HG03571 (cell line): ENCODE measurements at regions not wholly inside any gene's neighbourhood (a gene's known extent, or its start where the extent isn't known, plus 50 kb on each side); places are given as distances from the start of the nearest gene placed in this dataset.
A peak's percentile ranks its signal among the peaks of the same experiment; 100 is the strongest.

ENCODE experiments used
- ATAC-seq: cut with Tn5 transposase; IDR thresholded peaks from one replicate; pipeline ENCODE4 v1.9.1; 2021; ENCODE audit not compliant: unreplicated experiment

- no peak for ATAC-seq
Measured at GRCh38 chr13:73970421-73971055, 163.7 kb downstream of the KLF12 start.

- peak; percentile 99 for ATAC-seq
Measured at GRCh38 chr13:73967397-73968165, 166.6 kb downstream of the KLF12 start.

- ATAC-seq = no peak
Measured at GRCh38 chr13:73966331-73966730, 167.9 kb downstream of the KLF12 start.

GRCh38 chr13:73962284-73962683, 171.9 kb downstream of the KLF12 start:
- no peak for ATAC-seq

- ATAC-seq = no peak
Measured at GRCh38 chr13:73961181-73961580, 173.0 kb downstream of the KLF12 start.

GRCh38 chr13:73960474-73960873, 173.7 kb downstream of the KLF12 start:
- peak; percentile 73 for ATAC-seq

- ATAC-seq = no peak
Measured at GRCh38 chr13:73958657-73959397, 175.4 kb downstream of the KLF12 start.

GRCh38 chr13:73957889-73958288, 176.3 kb downstream of the KLF12 start:
- ATAC-seq = no peak

GRCh38 chr13:73956795-73957408, 177.3 kb downstream of the KLF12 start:
- ATAC-seq = no peak

GRCh38 chr13:73955977-73956500, 178.2 kb downstream of the KLF12 start:
- no peak for ATAC-seq

- no peak for ATAC-seq
Measured at GRCh38 chr13:73954808-73955207, 179.4 kb downstream of the KLF12 start.

GRCh38 chr13:73952648-73953047, 181.6 kb downstream of the KLF12 start:
- ATAC-seq = no peak

- no peak for ATAC-seq
Measured at GRCh38 chr13:73948848-73949529, 185.2 kb downstream of the KLF12 start.

GRCh38 chr13:73945871-73946270, 188.3 kb downstream of the KLF12 start:
- no peak for ATAC-seq

GRCh38 chr13:73945382-73945781, 188.8 kb downstream of the KLF12 start:
- ATAC-seq = no peak

- no peak for ATAC-seq
Measured at GRCh38 chr13:73943965-73944233, 190.3 kb downstream of the KLF12 start.

- ATAC-seq = no peak
Measured at GRCh38 chr13:73943137-73943964, 190.9 kb downstream of the KLF12 start.

- no peak for ATAC-seq
Measured at GRCh38 chr13:73941752-73942151, 192.5 kb downstream of the KLF12 start.

- no peak for ATAC-seq
Measured at GRCh38 chr13:73940098-73940497, 194.1 kb downstream of the KLF12 start.

- no peak for ATAC-seq
Measured at GRCh38 chr13:73939603-73940002, 194.6 kb downstream of the KLF12 start.
